H9 (cell line): ENCODE measurements at regions not wholly inside any gene's neighbourhood (a gene's known extent, or its start where the extent isn't known, plus 50 kb on each side); places are given as distances from the start of the nearest gene placed in this dataset.

Source experiments
- DNase-seq: peaks from one replicate; pipeline ENCODE4 v3.0.0-alpha.2; 2017
- H2AFZ ChIP-seq: one replicate; pipeline ENCODE4 v1.6.1; 2013; ENCODE audit warnings: mild to moderate bottlenecking, low read length, control low read depth, moderate library complexity
- H2AK5ac ChIP-seq: 2 replicates; pipeline ENCODE4 v1.6.1; 2013; ENCODE audit warnings: low read length, control low read depth, mixed read lengths; ENCODE audit not compliant: insufficient read length
- H2BK120ac ChIP-seq: one replicate; pipeline ENCODE4 v1.6.1; 2013; ENCODE audit warnings: low read depth, mild to moderate bottlenecking, low read length, control low read depth, inconsistent platforms; ENCODE audit not compliant: poor library complexity, severe bottlenecking
- H2BK12ac ChIP-seq: 2 replicates; pipeline ENCODE4 v1.6.1; 2013; ENCODE audit warnings: low read length, control low read depth, mixed read lengths, low read depth; ENCODE audit not compliant: insufficient read length
- H2BK15ac ChIP-seq: 2 replicates; pipeline ENCODE4 v1.6.1; 2013; ENCODE audit warnings: low read depth, low read length, control low read depth
- H2BK20ac ChIP-seq: one replicate; pipeline ENCODE4 v1.6.1; 2013; ENCODE audit warnings: low read depth, mild to moderate bottlenecking, low read length, control low read depth, inconsistent platforms; ENCODE audit not compliant: poor library complexity, severe bottlenecking
- H2BK5ac ChIP-seq: 2 replicates; pipeline ENCODE4 v1.6.1; 2013; ENCODE audit warnings: low read length, control low read depth, mixed read lengths; ENCODE audit not compliant: insufficient read length
- H3K14ac ChIP-seq: 2 replicates; pipeline ENCODE4 v1.6.1; 2013; ENCODE audit warnings: low read length, control low read depth; ENCODE audit not compliant: insufficient read depth
- H3K18ac ChIP-seq: 2 replicates; pipeline ENCODE4 v1.6.1; 2013; ENCODE audit warnings: low read depth, mild to moderate bottlenecking, mixed read lengths, low read length, control low read depth; ENCODE audit not compliant: insufficient read length
- H3K23ac ChIP-seq: 2 replicates; pipeline ENCODE4 v1.6.1; 2013; ENCODE audit warnings: low read length, control low read depth, mixed read lengths, low read depth; ENCODE audit not compliant: insufficient read length
- H3K23me2 ChIP-seq: 2 replicates; pipeline ENCODE4 v1.6.1; 2013; ENCODE audit warnings: low read depth, mild to moderate bottlenecking, mixed read lengths, low read length, control low read depth; ENCODE audit not compliant: insufficient read length, poor library complexity, severe bottlenecking
- H3K27ac ChIP-seq: 2 replicates; pipeline ENCODE4 v1.5.1; 2013; ENCODE audit warnings: low read length, control low read depth, mixed read lengths, low read depth; ENCODE audit not compliant: insufficient read length
- H3K27me3 ChIP-seq: 2 replicates; pipeline ENCODE4 v1.6.1; 2013; ENCODE audit warnings: low read length, control low read depth, inconsistent platforms; ENCODE audit not compliant: insufficient read depth
- H3K4ac ChIP-seq: 2 replicates; pipeline ENCODE4 v1.6.1; 2013; ENCODE audit warnings: low read depth, mild to moderate bottlenecking, control low read depth, inconsistent platforms, low read length, moderate library complexity
- H3K4me1 ChIP-seq: 2 replicates; pipeline ENCODE4 v1.6.1; 2013; ENCODE audit warnings: low read length, control low read depth, inconsistent platforms; ENCODE audit not compliant: insufficient read depth
- H3K4me2 ChIP-seq: 2 replicates; pipeline ENCODE4 v1.6.1; 2013; ENCODE audit warnings: low read length, control low read depth, mixed read lengths; ENCODE audit not compliant: insufficient read length, insufficient read depth
- H3K56ac ChIP-seq: 2 replicates; pipeline ENCODE4 v1.6.1; 2013; ENCODE audit warnings: low read depth, mild to moderate bottlenecking, mixed read lengths, low read length, control low read depth; ENCODE audit not compliant: insufficient read length
- H3K79me1 ChIP-seq: 2 replicates; pipeline ENCODE4 v1.6.1; 2013; ENCODE audit warnings: low read depth, mild to moderate bottlenecking, moderate library complexity, low read length, control low read depth, inconsistent platforms; ENCODE audit not compliant: insufficient read depth, poor library complexity, severe bottlenecking
- H3K79me2 ChIP-seq: 2 replicates; pipeline ENCODE4 v1.6.1; 2013; ENCODE audit warnings: low read length, control low read depth, inconsistent platforms; ENCODE audit not compliant: insufficient read depth
- H3K9ac ChIP-seq: 2 replicates; pipeline ENCODE4 v1.6.1; 2013; ENCODE audit warnings: low read length, control low read depth, mixed read lengths; ENCODE audit not compliant: insufficient read length; ENCODE audit errors: extremely low read depth
- H3K9me3 ChIP-seq: one replicate; pipeline ENCODE4 v1.6.1; 2013; ENCODE audit warnings: low read depth, low read length, inconsistent platforms; ENCODE audit not compliant: control insufficient read depth
- H3T11ph ChIP-seq: one replicate; pipeline ENCODE4 v1.6.1; 2013; ENCODE audit warnings: mild to moderate bottlenecking, low read length, control low read depth, inconsistent platforms
- H4K20me1 ChIP-seq: one replicate; pipeline ENCODE4 v1.6.1; 2013; ENCODE audit not compliant: control insufficient read depth, insufficient read length, insufficient read depth
- H4K5ac ChIP-seq: 2 replicates; pipeline ENCODE4 v1.6.1; 2013; ENCODE audit warnings: low read depth, mild to moderate bottlenecking, mixed read lengths, low read length, control low read depth; ENCODE audit not compliant: insufficient read length
- H4K8ac ChIP-seq: replicated peaks from 2 replicates; pipeline ENCODE4 v1.6.1; 2013; ENCODE audit warnings: low read length, control low read depth, mixed read lengths, low read depth; ENCODE audit not compliant: insufficient read length
- H4K91ac ChIP-seq: 2 replicates; pipeline ENCODE4 v1.6.1; 2013; ENCODE audit warnings: low read depth, mild to moderate bottlenecking, moderate library complexity, mixed read lengths, low read length, control low read depth; ENCODE audit not compliant: insufficient read length
- H3K27ac Mint-ChIP-seq, 3 experiments: 2 replicates in 2 of 3; 3 replicates in 1 of 3; pipeline ENCODE4 v1.8.0; 2020 to 2021; ENCODE audit warnings: mixed read lengths in 3 of 3, mild to moderate bottlenecking in 1 of 3, moderate library complexity in 1 of 3
- H3K27me3 Mint-ChIP-seq: 2 replicates; pipeline ENCODE4 v1.8.0; 2021; ENCODE audit warnings: low read depth, mild to moderate bottlenecking, moderate library complexity, mixed read lengths
- H3K36me3 Mint-ChIP-seq, 3 experiments: 2 replicates in 2 of 3; 3 replicates in 1 of 3; pipeline ENCODE4 v1.8.0; 2020 to 2021; ENCODE audit warnings: low read depth in 3 of 3, mixed read lengths in 3 of 3; ENCODE audit not compliant: insufficient read depth in 1 of 3
- H3K4me1 Mint-ChIP-seq, 2 experiments: 2 replicates each; pipeline ENCODE4 v1.8.0; 2020; ENCODE audit warnings: mixed read lengths in 2 of 2
- H3K4me3 Mint-ChIP-seq, 2 experiments: 2 replicates in 1 of 2; 3 replicates in 1 of 2; pipeline ENCODE4 v1.8.0; 2020 to 2021; ENCODE audit warnings: mild to moderate bottlenecking in 2 of 2, mixed read lengths in 2 of 2, moderate library complexity in 1 of 2
- H3K9me3 Mint-ChIP-seq, 2 experiments: 2 replicates in 1 of 2; 3 replicates in 1 of 2; pipeline ENCODE4 v1.8.0; 2020; ENCODE audit warnings: mild to moderate bottlenecking in 2 of 2, mixed read lengths in 2 of 2, moderate library complexity in 1 of 2
- TF ChIP-seq, protein P1 (sequence below): fragments of 200-600 bp; sonication (generic); conservative IDR thresholded peaks from 3 replicates; pipeline ENCODE4 v1.8.0; 2021; ENCODE audit warnings: antibody characterized with exemption, mild to moderate bottlenecking

GRCh38 chr1:221044538-221044937 lies 165.3 kb downstream of the HLX start:
- H2BK5ac ChIP-seq: no peak overlapping the region
- H3K4me1 ChIP-seq: no peaks in the 10 kb centered on the region
- H3K79me2 ChIP-seq: no peaks in the 10 kb centered on the region
- no peak overlapping the region for H3K56ac ChIP-seq
- H3K23me2 ChIP-seq: no peaks in the 10 kb centered on the region
- H3K4me2 ChIP-seq: no peak overlapping the region
- H3K4ac ChIP-seq: no peak overlapping the region
- H4K91ac ChIP-seq: no peak overlapping the region
- H3K9ac ChIP-seq: no peak overlapping the region
- H4K8ac ChIP-seq: no peak overlapping the region
- H2AFZ ChIP-seq: no peak overlapping the region
- peaks cover 15 to 21% of the 10 kb centered on the region in 2 experiments for H3K4me1 Mint-ChIP-seq
- peaks cover 0 to 9% (median 0%) of the 10 kb centered on the region in 3 experiments; a peak in 2 of 7 replicates for H3K36me3 Mint-ChIP-seq
- no peaks in the 10 kb centered on the region; the same call in 1 of the 2 replicates for H3K27me3 Mint-ChIP-seq
- no peak overlapping the region for H2BK15ac ChIP-seq
- H3K23ac ChIP-seq: no peak overlapping the region
- H3K27ac Mint-ChIP-seq: no peak overlapping the region
- TF ChIP-seq, protein P1, sequence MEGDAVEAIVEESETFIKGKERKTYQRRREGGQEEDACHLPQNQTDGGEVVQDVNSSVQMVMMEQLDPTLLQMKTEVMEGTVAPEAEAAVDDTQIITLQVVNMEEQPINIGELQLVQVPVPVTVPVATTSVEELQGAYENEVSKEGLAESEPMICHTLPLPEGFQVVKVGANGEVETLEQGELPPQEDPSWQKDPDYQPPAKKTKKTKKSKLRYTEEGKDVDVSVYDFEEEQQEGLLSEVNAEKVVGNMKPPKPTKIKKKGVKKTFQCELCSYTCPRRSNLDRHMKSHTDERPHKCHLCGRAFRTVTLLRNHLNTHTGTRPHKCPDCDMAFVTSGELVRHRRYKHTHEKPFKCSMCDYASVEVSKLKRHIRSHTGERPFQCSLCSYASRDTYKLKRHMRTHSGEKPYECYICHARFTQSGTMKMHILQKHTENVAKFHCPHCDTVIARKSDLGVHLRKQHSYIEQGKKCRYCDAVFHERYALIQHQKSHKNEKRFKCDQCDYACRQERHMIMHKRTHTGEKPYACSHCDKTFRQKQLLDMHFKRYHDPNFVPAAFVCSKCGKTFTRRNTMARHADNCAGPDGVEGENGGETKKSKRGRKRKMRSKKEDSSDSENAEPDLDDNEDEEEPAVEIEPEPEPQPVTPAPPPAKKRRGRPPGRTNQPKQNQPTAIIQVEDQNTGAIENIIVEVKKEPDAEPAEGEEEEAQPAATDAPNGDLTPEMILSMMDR: no peak
- no peak overlapping the region for H2AK5ac ChIP-seq
- H4K20me1 ChIP-seq: no peaks in the 10 kb centered on the region
- H3K4me3 Mint-ChIP-seq: no peak overlapping the region
- no peaks in the 10 kb centered on the region for H3K27me3 ChIP-seq
- H2BK12ac ChIP-seq: no peak overlapping the region
- H3T11ph ChIP-seq: no peak overlapping the region
- no peak for DNase-seq
- H4K5ac ChIP-seq: no peak overlapping the region
- H2BK20ac ChIP-seq: no peak overlapping the region
- H3K18ac ChIP-seq: no peak overlapping the region
- H3K9me3 Mint-ChIP-seq: peaks cover 0 to 5% of the 10 kb centered on the region in 2 experiments; a peak in 1 of 5 replicates
- no peaks in the 10 kb centered on the region for H3K79me1 ChIP-seq
- no peaks in the 10 kb centered on the region for H3K9me3 ChIP-seq
- no peak overlapping the region for H3K27ac ChIP-seq
- no peak overlapping the region for H2BK120ac ChIP-seq
- no peak overlapping the region for H3K14ac ChIP-seq
